Stimulated activated CD8-positive, alpha-beta memory T cell treated with anti-CD3 and anti-CD28 coated beads, Interleukin-12 subunit alpha, Interleukin-12 subunit beta, amount 100 ng/mL, for 1 hour (primary cell): ENCODE measurements at regions not wholly inside any gene's neighbourhood (a gene's known extent, or its start where the extent isn't known, plus 50 kb on each side); places are given as distances from the start of the nearest gene placed in this dataset.

Experiments used
- DNase-seq: peaks from one replicate; pipeline ENCODE4 v3.0.0-alpha.2; 2020; ENCODE audit warnings: low read depth

GRCh38 chr21:24222676-24223075, 1384.6 kb downstream of the MRPL39 start:
- DNase-seq: no peak

DNA sequence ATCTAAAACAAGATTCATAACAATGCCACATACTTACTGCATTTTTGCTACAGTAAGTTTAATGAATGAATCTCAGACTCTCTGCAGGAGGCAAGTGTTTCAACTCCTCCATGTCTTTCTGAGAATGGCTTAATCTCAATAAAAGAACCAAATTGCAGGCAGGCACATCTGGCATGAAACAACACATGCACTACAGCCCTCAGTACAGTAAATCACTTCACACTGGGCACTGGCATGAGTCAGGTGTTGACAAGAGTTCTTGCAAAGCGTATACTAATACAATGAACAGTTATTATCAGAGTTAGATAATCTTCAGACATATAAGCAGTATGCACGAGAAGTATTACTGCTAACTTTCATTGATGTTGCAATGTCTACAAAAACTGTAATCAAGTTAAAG, 1386.8 kb downstream of the MRPL39 start:
- no peak for DNase-seq

DNA sequence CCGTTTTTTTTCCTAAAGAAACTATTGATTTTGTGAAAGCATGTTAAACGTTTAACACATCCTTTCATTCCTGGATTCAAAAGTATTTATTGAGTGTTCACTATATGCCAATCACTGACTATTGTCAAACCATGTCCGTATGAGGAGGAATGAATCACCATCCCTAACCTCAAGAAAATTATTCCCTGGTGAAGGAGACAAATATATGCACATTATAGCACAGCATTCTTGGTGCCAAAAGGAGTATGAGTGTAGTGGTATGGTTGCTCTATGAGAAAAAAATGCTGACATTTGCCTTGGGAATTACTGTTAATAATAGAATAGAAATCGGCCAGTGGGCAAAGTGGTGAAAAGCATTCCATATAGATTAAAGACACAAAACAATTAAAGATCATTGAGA, 1390.1 kb downstream of the MRPL39 start:
- no peak for DNase-seq

- DNase-seq: no peak
These were observed 1397.2 kb downstream of the MRPL39 start for GRCh38 chr21:24210130-24210529.

- DNase-seq: no peak
These were observed 1398.6 kb downstream of the MRPL39 start for GRCh38 chr21:24208562-24209260.

GRCh38 chr21:24205319-24205718, 1402.0 kb downstream of the MRPL39 start:
- DNase-seq: no peak

DNA sequence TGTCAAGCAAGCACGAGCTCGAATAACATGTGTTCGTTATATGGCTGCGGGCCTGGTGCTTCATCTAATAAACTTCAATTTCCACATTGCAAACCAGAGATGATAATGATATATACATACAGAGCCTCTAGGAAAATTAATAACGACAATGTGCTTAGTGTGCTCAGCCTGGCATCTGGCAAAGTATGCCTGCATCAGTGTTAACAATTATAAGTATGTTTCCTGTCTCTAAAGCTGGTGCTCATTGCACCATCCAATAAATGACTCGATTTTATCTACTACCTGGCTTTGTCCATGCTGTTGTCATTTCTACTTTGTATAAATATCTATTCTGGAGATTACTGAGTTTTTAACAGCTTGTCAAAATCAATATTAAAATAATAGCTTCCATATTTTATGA, 1402.6 kb downstream of the MRPL39 start:
- no peak for DNase-seq

DNA sequence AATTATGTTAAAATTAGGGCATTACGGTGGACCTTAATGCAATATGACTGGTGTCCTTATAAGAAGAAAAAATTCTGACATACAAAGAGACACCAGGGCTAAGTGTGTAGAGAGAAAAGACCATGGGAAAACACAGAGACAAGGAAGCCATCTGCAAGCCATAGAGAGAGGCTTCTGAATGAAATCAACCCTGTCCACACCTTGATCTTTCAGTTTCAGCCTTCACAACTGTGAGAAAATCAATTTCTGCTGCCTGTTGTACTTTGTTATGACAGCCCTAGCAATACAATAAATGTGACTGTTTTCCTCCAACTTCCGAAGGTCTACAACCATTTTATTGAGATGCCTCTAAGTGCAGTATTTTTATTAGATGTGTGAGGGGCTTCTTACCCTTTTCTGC, 1407.2 kb downstream of the MRPL39 start:
- DNase-seq: no peak

- no peak for DNase-seq
These were observed 1409.4 kb downstream of the MRPL39 start for GRCh38 chr21:24197923-24198322.

- no peak for DNase-seq
These were observed 1410.1 kb downstream of the MRPL39 start for GRCh38 chr21:24197132-24197643.

GRCh38 chr21:24188506-24188905, 1418.8 kb downstream of the MRPL39 start:
- DNase-seq: no peak

GRCh38 chr21:24183077-24183476, 1424.2 kb downstream of the MRPL39 start:
- no peak for DNase-seq

DNA sequence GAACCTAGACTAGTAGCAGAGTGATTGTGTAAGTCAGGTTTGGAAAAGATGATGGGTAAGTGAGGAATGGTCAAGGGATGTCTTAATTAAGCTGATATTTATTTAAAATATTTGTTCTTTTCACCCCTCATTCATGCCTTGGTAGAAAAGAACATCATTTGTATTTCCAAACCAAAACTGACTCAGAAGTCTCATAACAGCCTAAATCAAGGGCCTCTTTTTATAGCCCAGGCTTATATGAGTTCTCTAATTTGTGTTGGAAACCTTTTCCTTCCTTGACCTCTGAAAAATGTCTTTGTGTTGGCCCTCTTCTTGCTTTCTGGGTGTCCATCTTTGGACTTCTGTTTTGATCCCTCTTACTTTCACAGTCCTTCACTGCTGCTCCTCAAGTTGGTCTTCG, 1428.2 kb downstream of the MRPL39 start:
- no peak for DNase-seq

- DNase-seq: no peak
These were observed 1432.2 kb downstream of the MRPL39 start for GRCh38 chr21:24175106-24175505.

DNA sequence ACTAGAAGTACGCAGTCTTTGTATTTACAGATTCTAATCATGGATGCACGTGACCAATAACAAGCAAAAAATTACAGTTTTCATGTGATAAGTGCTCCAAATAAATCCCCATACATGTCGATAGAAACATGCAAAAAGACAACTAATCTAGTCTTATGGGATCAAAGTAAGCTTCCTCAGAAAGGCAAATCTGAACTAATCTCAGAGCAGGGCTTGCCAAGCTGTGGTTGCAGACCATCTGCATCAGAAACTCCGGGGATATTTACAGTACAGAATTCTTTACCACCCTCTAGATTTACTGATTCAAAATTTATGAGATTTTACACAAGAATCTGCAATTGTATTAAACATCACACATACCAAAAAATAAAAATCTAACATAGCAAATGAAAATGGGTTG, 1435.5 kb downstream of the MRPL39 start:
- no peak for DNase-seq

- DNase-seq: no peak
These were observed 1443.7 kb downstream of the MRPL39 start for GRCh38 chr21:24163539-24163938.

GRCh38 chr21:24160528-24160927, 1446.8 kb downstream of the MRPL39 start:
- DNase-seq: no peak

- DNase-seq: no peak
These were observed 1454.1 kb downstream of the MRPL39 start for GRCh38 chr21:24153137-24153536.

- no peak for DNase-seq
These were observed 1456.5 kb downstream of the MRPL39 start for GRCh38 chr21:24150753-24151152.

DNA sequence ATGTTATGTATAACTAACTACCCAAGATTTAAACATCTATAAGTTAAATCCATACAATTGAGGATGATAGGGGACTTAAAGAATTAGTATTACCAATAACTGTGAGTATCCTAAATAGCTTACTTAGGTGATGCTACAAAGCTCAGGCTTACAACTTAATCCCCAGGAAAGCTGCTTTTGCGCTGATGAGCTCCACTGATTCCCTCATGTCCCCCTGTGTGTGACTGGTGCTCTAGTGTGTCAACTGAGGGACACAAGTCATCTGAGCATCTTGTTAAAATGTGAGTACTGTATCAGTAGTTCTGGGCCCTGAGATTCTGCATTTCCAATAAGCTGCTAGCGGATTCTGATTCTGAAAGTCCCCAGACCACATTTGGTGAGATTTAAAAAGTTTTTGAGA, 1458.8 kb downstream of the MRPL39 start:
- no peak for DNase-seq

DNA sequence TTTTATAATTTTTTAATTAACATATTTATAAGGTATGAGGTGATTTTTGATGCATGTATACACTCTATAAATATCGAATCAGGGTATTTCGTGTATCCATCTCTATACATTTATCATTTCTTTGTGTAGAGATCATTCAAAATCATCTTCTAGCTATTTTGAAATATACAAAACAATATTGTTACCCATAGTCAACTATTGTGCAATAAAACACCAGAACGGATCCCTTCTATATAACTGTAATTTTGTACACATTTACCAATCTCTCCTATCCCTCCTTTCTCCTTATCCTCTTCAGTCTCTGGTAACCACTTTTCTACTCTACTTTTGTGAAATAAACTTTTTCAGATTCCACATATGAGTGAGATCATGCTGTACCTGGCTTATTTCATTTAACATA, 1459.6 kb downstream of the MRPL39 start:
- DNase-seq: no peak

- no peak for DNase-seq
These were observed 1476.2 kb downstream of the MRPL39 start for GRCh38 chr21:24131056-24131455.

DNA sequence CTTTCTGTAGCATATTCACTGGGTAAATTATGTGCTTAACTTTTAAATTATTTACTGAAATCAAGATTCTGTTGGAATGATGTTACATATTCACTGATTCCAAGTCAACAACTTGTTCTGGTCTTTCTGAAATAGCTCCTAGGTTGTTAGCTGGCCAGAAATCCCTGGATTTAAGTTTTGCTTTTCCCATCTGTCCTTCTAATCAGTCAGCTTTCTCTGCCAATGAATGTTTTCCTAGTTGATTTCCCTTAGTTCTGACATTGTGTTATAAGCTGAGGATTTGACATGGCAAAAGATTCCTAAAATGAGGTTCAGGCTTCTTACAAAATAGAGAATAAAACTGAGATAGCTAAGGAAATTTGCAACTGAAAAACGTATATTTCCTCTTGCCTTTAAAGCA, 1479.6 kb downstream of the MRPL39 start:
- no peak for DNase-seq

GRCh38 chr21:24123785-24124184, 1483.5 kb downstream of the MRPL39 start:
- DNase-seq: no peak
